HEK293 (cell line): ENCODE measurements at regions not wholly inside any gene's neighbourhood (a gene's known extent, or its start where the extent isn't known, plus 50 kb on each side); places are given as distances from the start of the nearest gene placed in this dataset.

Source experiments
- CTCF ChIA-PET: fragments of 350-600 bp; formaldehyde crosslinking; extraction: SDS; loops from one replicate; lab custom pipeline; 2021; ENCODE audit warnings: antibody characterized with exemption; lab: Yijun Ruan, JAX
- POLR2A ChIA-PET: fragments of 300-600 bp; formaldehyde crosslinking; extraction: SDS; loops from one replicate; lab custom pipeline; 2020; ENCODE audit warnings: antibody characterized with exemption, inconsistent platforms; lab: Yijun Ruan, JAX
- H3K27ac ChIP-seq: fragments of 200-500 bp; sonication (Bioruptor generic); 2 replicates; pipeline ENCODE4 v1.5.1; 2014; ENCODE audit warnings: low read depth, low read length, control low read depth, inconsistent platforms; ENCODE audit errors: extremely low read depth
- H3K36me3 ChIP-seq, 2 experiments: fragments of 200-500 bp in 1 of 2; sonication (Bioruptor generic) in 1 of 2; 1 replicate in 1 of 2; 2 replicates in 1 of 2; pipeline ENCODE4 v1.5.1; 2014 to 2017; ENCODE audit warnings: inconsistent platforms in 2 of 2, low read length in 2 of 2; ENCODE audit not compliant: control insufficient read depth in 2 of 2, insufficient read depth in 1 of 2
- H3K4me1 ChIP-seq: fragments of 200-500 bp; sonication (Bioruptor generic); 2 replicates; pipeline ENCODE4 v1.5.1; 2014; ENCODE audit warnings: mild to moderate bottlenecking, low read length, inconsistent platforms; ENCODE audit not compliant: control insufficient read depth, insufficient read depth
- H3K4me3 ChIP-seq: 2 replicates; pipeline ENCODE4 v1.5.1; 2011; ENCODE audit warnings: low read depth, mild to moderate bottlenecking, control low read depth, low read length, moderate library complexity
- H3K9me3 ChIP-seq: fragments of 200-500 bp; sonication (Bioruptor generic); 2 replicates; pipeline ENCODE4 v1.5.1; 2014; ENCODE audit warnings: low read depth, low read length, inconsistent platforms; ENCODE audit not compliant: control insufficient read depth, insufficient read depth
- KLF8 ChIP-seq: fragments of 450-650 bp; formaldehyde crosslinking; IDR thresholded peaks from 2 replicates; pipeline ENCODE4 v1.5.1; 2016; ENCODE audit warnings: missing biosample characterization, missing genetic modification characterization
- MEIS1 ChIP-seq: sonication (generic); formaldehyde crosslinking; IDR thresholded peaks from 2 replicates; pipeline ENCODE4 v1.8.1; 2022; ENCODE audit warnings: missing genetic modification reagents, mild to moderate bottlenecking, borderline replicate concordance
- PRDM4 ChIP-seq: fragments of 450-650 bp; formaldehyde crosslinking; IDR thresholded peaks from 2 replicates; pipeline ENCODE4 v1.5.1; 2017; ENCODE audit warnings: missing biosample characterization, missing genetic modification characterization
- YY2 ChIP-seq: fragments of 450-650 bp; formaldehyde crosslinking; IDR thresholded peaks from 2 replicates; pipeline ENCODE4 v1.5.1; 2016; ENCODE audit warnings: missing biosample characterization, missing genetic modification characterization
- ZBTB1 ChIP-seq: fragments of 450-650 bp; formaldehyde crosslinking; IDR thresholded peaks from 2 replicates; pipeline ENCODE4 v1.5.1; 2016; ENCODE audit warnings: missing biosample characterization, missing genetic modification characterization
- ZFP3 ChIP-seq: fragments of 450-650 bp; formaldehyde crosslinking; IDR thresholded peaks from 2 replicates; pipeline ENCODE4 v1.5.1; 2016; ENCODE audit warnings: low read depth, missing biosample characterization, missing genetic modification characterization
- ZNF18 ChIP-seq: fragments of 450-650 bp; formaldehyde crosslinking; IDR thresholded peaks from 2 replicates; pipeline ENCODE4 v1.5.1; 2016; ENCODE audit warnings: missing biosample characterization, missing genetic modification characterization
- ZNF2 ChIP-seq: fragments of 450-650 bp; formaldehyde crosslinking; IDR thresholded peaks from 2 replicates; pipeline ENCODE4 v1.5.1; 2016; ENCODE audit warnings: missing biosample characterization, missing genetic modification characterization
- ZNF23 ChIP-seq: fragments of 450-650 bp; formaldehyde crosslinking; IDR thresholded peaks from 2 replicates; pipeline ENCODE4 v1.5.1; 2016; ENCODE audit warnings: missing biosample characterization, missing genetic modification characterization, borderline replicate concordance
- ZNF239 ChIP-seq: fragments of 450-650 bp; formaldehyde crosslinking; IDR thresholded peaks from 2 replicates; pipeline ENCODE4 v1.5.1; 2016; ENCODE audit warnings: missing biosample characterization, missing genetic modification characterization
- ZNF354C ChIP-seq: fragments of 450-650 bp; formaldehyde crosslinking; IDR thresholded peaks from 2 replicates; pipeline ENCODE4 v1.5.1; 2016; ENCODE audit warnings: missing biosample characterization, missing genetic modification characterization, low read depth, borderline replicate concordance
- ZNF391 ChIP-seq: fragments of 450-650 bp; formaldehyde crosslinking; IDR thresholded peaks from 2 replicates; pipeline ENCODE4 v1.5.1; 2016; ENCODE audit warnings: low read depth, missing biosample characterization, missing genetic modification characterization, borderline replicate concordance
- ZNF426 ChIP-seq: fragments of 450-650 bp; formaldehyde crosslinking; IDR thresholded peaks from 2 replicates; pipeline ENCODE4 v1.5.1; 2017; ENCODE audit warnings: missing biosample characterization, missing genetic modification characterization, mild to moderate bottlenecking, inconsistent platforms, moderate library complexity
- ZNF501 ChIP-seq: fragments of 450-650 bp; formaldehyde crosslinking; IDR thresholded peaks from 2 replicates; pipeline ENCODE4 v1.5.1; 2016; ENCODE audit warnings: missing biosample characterization, missing genetic modification characterization
- ZNF510 ChIP-seq: fragments of 450-650 bp; formaldehyde crosslinking; IDR thresholded peaks from 2 replicates; pipeline ENCODE4 v1.5.1; 2018; ENCODE audit warnings: mild to moderate bottlenecking, missing genetic modification characterization, missing biosample characterization; ENCODE audit not compliant: insufficient replicate concordance
- ZNF544 ChIP-seq: fragments of 450-650 bp; formaldehyde crosslinking; IDR thresholded peaks from 2 replicates; pipeline ENCODE4 v1.5.0; 2017; ENCODE audit warnings: missing biosample characterization, missing genetic modification characterization
- ZNF626 ChIP-seq: fragments of 450-650 bp; sonication (Bioruptor Pico); formaldehyde crosslinking; IDR thresholded peaks from 2 replicates; pipeline ENCODE4 v1.5.1; 2018; ENCODE audit warnings: missing biosample characterization, missing genetic modification characterization, inconsistent platforms
- ZNF768 ChIP-seq: fragments of 450-650 bp; formaldehyde crosslinking; IDR thresholded peaks from 2 replicates; pipeline ENCODE4 v1.5.1; 2018; ENCODE audit warnings: missing biosample characterization, mild to moderate bottlenecking, missing genetic modification characterization
- ZNF792 ChIP-seq: fragments of 450-650 bp; formaldehyde crosslinking; IDR thresholded peaks from 2 replicates; pipeline ENCODE4 v1.5.1; 2016; ENCODE audit warnings: missing biosample characterization, missing genetic modification characterization
- TF ChIP-seq, protein P1 (sequence below): fragments of 450-650 bp; formaldehyde crosslinking; IDR thresholded peaks from 2 replicates; pipeline ENCODE4 v1.5.1; 2016; ENCODE audit warnings: missing biosample characterization, missing genetic modification characterization, borderline replicate concordance
- TF ChIP-seq, protein P2 (sequence below): fragments of 450-650 bp; formaldehyde crosslinking; IDR thresholded peaks from 2 replicates; pipeline ENCODE4 v1.5.1; 2017; ENCODE audit warnings: missing biosample characterization, missing genetic modification characterization

GRCh38 chr10:35739998-35740397 is 97.9 kb upstream of the FZD8 start (continued):
- TF ChIP-seq ZNF391 (tag by site-specific recombination) (no peak), ZNF18 (no peak), MEIS1 (no peak), ZNF626 (tag by site-specific recombination) (no peak), ZNF239 (tag by site-specific recombination) (no peak)
- TF ChIP-seq, protein P1, sequence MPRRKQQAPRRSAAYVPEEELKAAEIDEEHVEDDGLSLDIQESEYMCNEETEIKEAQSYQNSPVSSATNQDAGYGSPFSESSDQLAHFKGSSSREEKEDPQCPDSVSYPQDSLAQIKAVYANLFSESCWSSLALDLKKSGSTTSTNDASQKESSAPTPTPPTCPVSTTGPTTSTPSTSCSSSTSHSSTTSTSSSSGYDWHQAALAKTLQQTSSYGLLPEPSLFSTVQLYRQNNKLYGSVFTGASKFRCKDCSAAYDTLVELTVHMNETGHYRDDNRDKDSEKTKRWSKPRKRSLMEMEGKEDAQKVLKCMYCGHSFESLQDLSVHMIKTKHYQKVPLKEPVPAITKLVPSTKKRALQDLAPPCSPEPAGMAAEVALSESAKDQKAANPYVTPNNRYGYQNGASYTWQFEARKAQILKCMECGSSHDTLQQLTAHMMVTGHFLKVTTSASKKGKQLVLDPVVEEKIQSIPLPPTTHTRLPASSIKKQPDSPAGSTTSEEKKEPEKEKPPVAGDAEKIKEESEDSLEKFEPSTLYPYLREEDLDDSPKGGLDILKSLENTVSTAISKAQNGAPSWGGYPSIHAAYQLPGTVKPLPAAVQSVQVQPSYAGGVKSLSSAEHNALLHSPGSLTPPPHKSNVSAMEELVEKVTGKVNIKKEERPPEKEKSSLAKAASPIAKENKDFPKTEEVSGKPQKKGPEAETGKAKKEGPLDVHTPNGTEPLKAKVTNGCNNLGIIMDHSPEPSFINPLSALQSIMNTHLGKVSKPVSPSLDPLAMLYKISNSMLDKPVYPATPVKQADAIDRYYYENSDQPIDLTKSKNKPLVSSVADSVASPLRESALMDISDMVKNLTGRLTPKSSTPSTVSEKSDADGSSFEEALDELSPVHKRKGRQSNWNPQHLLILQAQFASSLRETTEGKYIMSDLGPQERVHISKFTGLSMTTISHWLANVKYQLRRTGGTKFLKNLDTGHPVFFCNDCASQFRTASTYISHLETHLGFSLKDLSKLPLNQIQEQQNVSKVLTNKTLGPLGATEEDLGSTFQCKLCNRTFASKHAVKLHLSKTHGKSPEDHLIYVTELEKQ (tag by site-specific recombination): no peak

DNA sequence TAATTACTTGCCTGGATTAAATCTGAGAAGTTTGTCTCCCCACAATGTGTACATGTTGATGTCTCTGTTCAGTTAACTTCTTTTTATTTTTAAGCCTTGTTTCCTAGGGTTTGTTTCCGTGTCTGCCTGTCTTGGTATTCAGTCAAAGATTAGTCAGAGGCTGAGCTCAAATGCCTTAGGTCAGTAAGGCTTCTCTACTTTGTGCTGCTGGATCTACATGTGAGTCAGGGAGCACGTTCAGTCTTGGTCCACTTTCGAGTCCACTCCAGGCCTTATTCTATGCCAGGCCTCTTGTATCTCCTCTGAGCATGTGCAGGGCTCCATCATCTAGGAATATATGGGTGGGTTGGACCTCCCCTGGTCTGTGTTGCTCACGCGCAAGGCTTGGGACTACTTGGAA is 93.3 kb upstream of the FZD8 start:
- Histone ChIP-seq H3K4me3 (no peak overlapping the region), H3K4me1 (no peaks in the 10 kb centered on the region)
- ChIA-PET POLR2A (no interaction called here), CTCF (interaction anchor here (0.7 kb wide), 1 partner anchor 8 kb away, joined by 3 read pairs; no protein-coding TSS in a partner anchor)
- no peak for TF ChIP-seq ZNF792 (tag by site-specific recombination)
- no peak for TF ChIP-seq ZNF544 (tag by site-specific recombination)
- no peak for TF ChIP-seq ZNF354C (tag by site-specific recombination)
- no peak for TF ChIP-seq ZNF501
- no peak for TF ChIP-seq ZBTB1 (tag by site-specific recombination)
- TF ChIP-seq ZNF426 (tag by site-specific recombination): no peak
- TF ChIP-seq, protein P2, sequence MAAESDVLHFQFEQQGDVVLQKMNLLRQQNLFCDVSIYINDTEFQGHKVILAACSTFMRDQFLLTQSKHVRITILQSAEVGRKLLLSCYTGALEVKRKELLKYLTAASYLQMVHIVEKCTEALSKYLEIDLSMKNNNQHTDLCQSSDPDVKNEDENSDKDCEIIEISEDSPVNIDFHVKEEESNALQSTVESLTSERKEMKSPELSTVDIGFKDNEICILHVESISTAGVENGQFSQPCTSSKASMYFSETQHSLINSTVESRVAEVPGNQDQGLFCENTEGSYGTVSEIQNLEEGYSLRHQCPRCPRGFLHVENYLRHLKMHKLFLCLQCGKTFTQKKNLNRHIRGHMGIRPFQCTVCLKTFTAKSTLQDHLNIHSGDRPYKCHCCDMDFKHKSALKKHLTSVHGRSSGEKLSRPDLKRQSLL (tag by site-specific recombination): no peak
- no peak for TF ChIP-seq KLF8 (tag by site-specific recombination)
- no peak for TF ChIP-seq ZFP3 (tag by site-specific recombination)
- no peak for TF ChIP-seq ZNF510 (tag by site-specific recombination)
- TF ChIP-seq ZNF23: no peak
- TF ChIP-seq ZNF768 (tag by site-specific recombination): no peak
- no peak for TF ChIP-seq PRDM4 (tag by site-specific recombination)
- TF ChIP-seq ZNF2 (tag by site-specific recombination): no peak
- TF ChIP-seq YY2 (tag by site-specific recombination): no peak
- TF ChIP-seq, all 188 proteins: peak for 0
- no peaks in the 10 kb centered on the region for H3K9me3 ChIP-seq
- no peak overlapping the region for H3K27ac ChIP-seq
- H3K36me3 ChIP-seq: no peaks in the 10 kb centered on the region
